Naive thymus-derived CD4-positive, alpha-beta T cell (primary cell): ENCODE measurements at regions not wholly inside any gene's neighbourhood (a gene's known extent, or its start where the extent isn't known, plus 50 kb on each side); places are given as distances from the start of the nearest gene placed in this dataset.
"Not testable (repeated sequence)": the region's sequence is repeated elsewhere in the genome, so short reads cannot be mapped to it uniquely, and the experiment has no call there.

Experiments used
- ATAC-seq: fragments of 150-1000 bp; cut with Tn5 transposase; 2 replicates; pipeline ENCODE4 v1.10.0; 2021; ENCODE audit warnings: mild to moderate bottlenecking, moderate library complexity
- CTCF ChIA-PET: fragments of 350-600 bp; sonication (Branson Sonifier 250); formaldehyde crosslinking; loops from one replicate; lab custom pipeline; 2021; ENCODE audit warnings: antibody characterized with exemption; lab: Charles Lee
- POLR2A ChIA-PET: fragments of 350-600 bp; sonication (Branson Sonifier 250); formaldehyde crosslinking; loops from one replicate; lab custom pipeline; 2021; ENCODE audit warnings: antibody characterized with exemption, inconsistent platforms; lab: Charles Lee
- DNase-seq, 9 donors: peaks; one replicate each; pipeline versions ENCODE4 v3.0.0 to v3.0.0-alpha.2; 2020 to 2022; ENCODE audit warnings: mixed read lengths in 1 of 9
- H3K27ac ChIP-seq: one replicate; pipeline ENCODE4 v1.7.0; 2013; ENCODE audit warnings: mild to moderate bottlenecking, low read depth, low read length, moderate library complexity
- H3K27me3 ChIP-seq, 2 donors: one replicate each; pipeline ENCODE4 v1.7.0; 2013; ENCODE audit warnings: low read length in 2 of 2, mild to moderate bottlenecking in 2 of 2, moderate library complexity in 2 of 2; ENCODE audit not compliant: control insufficient read depth in 2 of 2, insufficient read depth in 2 of 2
- H3K36me3 ChIP-seq, 3 experiments: 1 replicate in 2 of 3; 2 replicates in 1 of 3; pipeline ENCODE4 v1.7.0; 2013; ENCODE audit warnings: low read length in 3 of 3, mild to moderate bottlenecking in 3 of 3, moderate library complexity in 1 of 3; ENCODE audit not compliant: insufficient read depth in 3 of 3, control insufficient read depth in 2 of 3
- H3K4me1 ChIP-seq, 2 donors: one replicate each; pipeline ENCODE4 v1.7.0; 2013; ENCODE audit warnings: low read length in 2 of 2, mild to moderate bottlenecking in 2 of 2, moderate library complexity in 1 of 2; ENCODE audit not compliant: control insufficient read depth in 2 of 2, insufficient read depth in 2 of 2
- H3K4me3 ChIP-seq: 2 replicates; pipeline ENCODE4 v1.7.0; 2013; ENCODE audit warnings: mild to moderate bottlenecking, low read length
- H3K9me3 ChIP-seq, 3 experiments: 1 replicate in 2 of 3; 2 replicates in 1 of 3; pipeline ENCODE4 v1.7.0; 2013; ENCODE audit warnings: low read length in 3 of 3; ENCODE audit not compliant: control insufficient read depth in 2 of 3
- H3K27ac Mint-ChIP-seq, 9 donors: one replicate each; pipeline ENCODE4 v1.8.0; 2020 to 2022; ENCODE audit warnings: mixed read lengths in 9 of 9, mild to moderate bottlenecking in 8 of 9, moderate library complexity in 5 of 9, inconsistent platforms in 2 of 9
- H3K27me3 Mint-ChIP-seq, 5 donors: one replicate each; pipeline ENCODE4 v1.8.0; 2021 to 2022; ENCODE audit warnings: mixed read lengths in 5 of 5, mild to moderate bottlenecking in 1 of 5
- H3K36me3 Mint-ChIP-seq, 5 donors: one replicate each; pipeline ENCODE4 v1.8.0; 2020 to 2022; ENCODE audit warnings: mixed read lengths in 5 of 5, mild to moderate bottlenecking in 3 of 5, inconsistent platforms in 1 of 5
- H3K4me1 Mint-ChIP-seq, 7 donors: one replicate each; pipeline ENCODE4 v1.8.0; 2020 to 2022; ENCODE audit warnings: mixed read lengths in 7 of 7, mild to moderate bottlenecking in 3 of 7, inconsistent platforms in 1 of 7
- H3K4me3 Mint-ChIP-seq, 10 donors: one replicate each; pipeline ENCODE4 v1.8.0; 2020 to 2022; ENCODE audit warnings: mild to moderate bottlenecking in 10 of 10, mixed read lengths in 10 of 10, moderate library complexity in 6 of 10, inconsistent platforms in 2 of 10
- H3K9me3 Mint-ChIP-seq, 11 donors: one replicate each; pipeline ENCODE4 v1.8.0; 2020 to 2022; ENCODE audit warnings: mixed read lengths in 11 of 11, mild to moderate bottlenecking in 4 of 11, inconsistent platforms in 1 of 11, moderate library complexity in 1 of 11
- intact Hi-C, 2 donors: fragments of 100-400 bp; cut with micrococcal nuclease; formaldehyde crosslinking; loops; one replicate each; pipeline ENCODE4 v1.15.1; 2023

DNA sequence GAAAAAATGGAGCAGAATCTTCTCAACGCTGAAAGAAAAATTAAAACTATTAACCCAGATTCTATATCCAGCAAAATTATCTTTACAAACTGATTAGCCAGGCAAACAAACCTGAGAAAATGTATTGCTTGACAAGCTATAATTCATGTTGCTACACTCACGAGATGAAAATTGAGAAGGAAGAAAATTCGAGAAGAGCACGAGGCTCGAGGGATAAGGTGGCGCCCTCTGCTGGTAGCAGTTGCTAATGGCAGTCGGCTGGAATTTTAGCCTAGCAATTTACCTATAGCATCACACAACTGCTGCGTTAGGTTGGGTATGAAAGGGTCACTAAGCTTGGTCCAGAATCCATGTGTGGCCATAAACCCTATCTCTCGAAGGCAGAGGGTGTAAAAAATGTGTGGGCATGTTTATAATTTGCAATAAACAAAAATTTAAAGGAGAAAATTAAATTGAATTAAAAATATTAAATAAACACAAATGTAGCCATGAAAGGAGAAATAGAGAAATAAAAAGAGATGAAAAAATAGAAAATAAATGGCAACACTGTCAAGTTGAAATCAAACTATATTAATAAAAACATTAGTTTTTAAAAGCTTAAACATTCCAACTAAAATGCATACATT is 126.6 kb downstream of the PPP4R3C start:
- Histone ChIP-seq H3K9me3 (no peaks in the 10 kb centered on the region), H3K27ac (no peak overlapping the region), H3K27me3 (no peaks in the 10 kb centered on the region), H3K4me3 (no peak overlapping the region), H3K4me1 (no peaks in the 10 kb centered on the region), H3K36me3 (no peaks in the 10 kb centered on the region)
- ChIA-PET CTCF (no interaction called here), POLR2A (no interaction called here)
- Mint-ChIP-seq H3K4me1 (no peaks in the 10 kb centered on the region), H3K27ac (no peak overlapping the region), H3K4me3 (no peak overlapping the region), H3K36me3 (no peaks in the 10 kb centered on the region), H3K27me3 (no peaks in the 10 kb centered on the region), H3K9me3 (peaks cover 0 to 5% (median 0%) of the 10 kb centered on the region in 11 donors)
- intact Hi-C loops, result loop anchor here in 1 of 2 donors (5.0 kb wide), 1 partner anchor 684 kb away; no protein-coding TSS in a partner anchor
- DNase-seq (peak in 5 of 9 donors; percentile 2 to 19 (median 7)), ATAC-seq (no peak)

DNA sequence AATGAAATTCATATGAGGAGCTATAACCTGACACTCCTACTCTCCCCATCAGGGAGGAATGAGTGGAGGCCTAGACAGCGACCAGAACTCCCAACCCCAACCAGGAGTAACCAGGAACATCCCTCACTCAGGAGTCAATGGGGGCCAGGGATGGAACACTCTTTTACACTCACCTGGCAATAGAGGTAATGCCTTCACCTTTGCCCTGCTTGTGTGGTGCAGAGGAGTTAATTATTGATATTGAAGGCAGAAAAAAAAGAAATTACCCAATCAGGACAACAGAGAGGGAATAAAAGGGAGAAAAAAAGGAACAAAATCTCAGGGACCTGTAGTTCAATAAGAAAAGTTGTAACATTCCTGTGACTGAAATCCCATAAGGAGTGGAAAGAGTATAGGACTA is 141.5 kb downstream of the PPP4R3C start:
- Mint-ChIP-seq H3K4me1 (no peaks in the 10 kb centered on the region), H3K9me3 (peaks cover 0 to 2% (median 0%) of the 10 kb centered on the region in 11 donors)

DNA sequence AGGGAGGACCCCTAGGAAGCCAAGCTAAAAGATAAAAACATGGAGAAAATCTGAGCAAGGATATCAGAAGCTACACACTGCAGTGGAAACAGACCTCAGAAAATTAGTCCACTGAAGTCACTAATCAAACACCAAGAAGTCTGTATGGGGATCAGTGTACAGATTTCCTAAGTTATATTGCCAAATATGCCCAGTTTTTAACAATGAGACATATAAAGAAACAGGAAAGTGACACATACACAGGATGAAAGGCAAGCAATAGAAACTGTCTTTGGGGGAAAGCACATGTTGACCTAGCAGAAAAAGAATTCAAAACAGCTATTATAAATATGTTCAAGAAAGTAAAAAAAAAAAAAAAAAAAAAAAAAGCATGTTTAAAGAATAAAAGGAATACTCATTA is 153.7 kb downstream of the PPP4R3C start:
- Histone ChIP-seq H3K9me3 (no peaks in the 10 kb centered on the region), H3K27ac (no peak overlapping the region), H3K36me3 (no peaks in the 10 kb centered on the region), H3K4me3 (no peak overlapping the region), H3K4me1 (no peaks in the 10 kb centered on the region), H3K27me3 (no peaks in the 10 kb centered on the region)
- peaks cover 0 to 8% (median 0%) of the 10 kb centered on the region in 11 donors for H3K9me3 Mint-ChIP-seq
- no peaks in the 10 kb centered on the region for H3K27me3 Mint-ChIP-seq
- intact Hi-C loops, result no loop called here
- ChIA-PET CTCF (no interaction called here), POLR2A (no interaction called here)
- no peaks in the 10 kb centered on the region for H3K4me1 Mint-ChIP-seq
- DNase-seq (no peak), ATAC-seq (no peak)
- H3K4me3 Mint-ChIP-seq, result no peak overlapping the region
- H3K27ac Mint-ChIP-seq, result no peak overlapping the region
- no peaks in the 10 kb centered on the region for H3K36me3 Mint-ChIP-seq

More for the DNA sequence above, 141.5 kb downstream of the PPP4R3C start:
- Histone ChIP-seq H3K27ac (no peak overlapping the region), H3K36me3 (no peaks in the 10 kb centered on the region), H3K9me3 (no peaks in the 10 kb centered on the region), H3K4me3 (no peak overlapping the region), H3K4me1 (no peaks in the 10 kb centered on the region), H3K27me3 (no peaks in the 10 kb centered on the region)
- Mint-ChIP-seq H3K27ac (no peak overlapping the region), H3K27me3 (no peaks in the 10 kb centered on the region), H3K4me3 (no peak overlapping the region), H3K36me3 (no peaks in the 10 kb centered on the region)
- intact Hi-C loops, result no loop called here
- CTCF ChIA-PET, result no interaction called here
- ATAC-seq (no peak), DNase-seq (no peak)
- POLR2A ChIA-PET, result no interaction called here

DNA sequence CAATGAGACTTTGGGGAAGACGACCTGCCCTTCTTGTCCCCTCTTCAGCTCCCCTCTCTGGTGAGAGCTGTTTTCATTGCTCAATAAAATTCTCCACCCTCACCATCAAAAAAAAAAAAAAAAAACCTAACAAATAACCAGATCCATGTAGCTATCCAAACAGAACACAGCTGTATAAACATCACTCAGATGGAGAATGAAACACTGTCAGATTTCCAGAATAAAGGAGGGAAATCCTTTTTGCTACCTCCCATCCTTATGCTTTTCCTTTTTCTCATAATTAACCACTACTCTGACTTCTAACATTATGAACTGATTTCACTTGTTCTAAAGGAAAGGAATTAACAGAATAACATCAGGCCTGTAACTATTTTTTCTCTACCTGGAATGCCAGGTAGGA is 155.6 kb downstream of the PPP4R3C start:
- ChIA-PET POLR2A (no interaction called here), CTCF (no interaction called here)
- Mint-ChIP-seq H3K4me1 (no peaks in the 10 kb centered on the region), H3K9me3 (peaks cover 0 to 8% (median 0%) of the 10 kb centered on the region in 11 donors), H3K36me3 (no peaks in the 10 kb centered on the region), H3K27ac (no peak overlapping the region), H3K4me3 (no peak overlapping the region), H3K27me3 (no peaks in the 10 kb centered on the region)
- DNase-seq (no peak), ATAC-seq (no peak)
- Histone ChIP-seq H3K36me3 (no peaks in the 10 kb centered on the region), H3K4me1 (no peaks in the 10 kb centered on the region), H3K4me3 (no peak overlapping the region), H3K27me3 (no peaks in the 10 kb centered on the region), H3K9me3 (no peaks in the 10 kb centered on the region), H3K27ac (no peak overlapping the region)
- intact Hi-C loops, result no loop called here

DNA sequence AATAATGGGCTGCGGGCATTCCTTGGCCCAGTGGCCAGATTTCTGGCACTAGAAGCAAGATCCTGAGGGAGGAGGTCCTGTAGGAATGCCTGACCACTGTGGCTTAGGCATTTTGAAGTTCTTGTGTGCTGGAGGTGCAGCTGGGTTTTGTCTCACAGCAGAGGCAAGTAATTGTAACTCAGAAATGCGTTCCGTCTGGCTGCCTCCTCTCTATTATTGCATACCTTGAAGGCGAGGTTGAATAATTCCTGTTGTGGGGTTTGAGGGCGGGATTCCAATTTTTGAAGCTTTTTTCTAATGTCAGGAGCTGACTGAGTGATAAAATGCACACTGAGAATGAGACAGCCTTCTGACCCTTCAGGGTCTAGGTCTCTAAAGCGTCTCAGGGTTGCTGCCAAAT is 170.6 kb downstream of the PPP4R3C start:
- H3K27me3 ChIP-seq, H3K4me1 Mint-ChIP-seq, H3K9me3 ChIP-seq, POLR2A ChIA-PET, CTCF ChIA-PET, intact Hi-C loops, DNase-seq, H3K4me3 ChIP-seq, H3K27ac ChIP-seq, H3K36me3 ChIP-seq, H3K27me3 Mint-ChIP-seq, H3K36me3 Mint-ChIP-seq, H3K4me1 ChIP-seq, H3K4me3 Mint-ChIP-seq, ATAC-seq, H3K27ac Mint-ChIP-seq, H3K9me3 Mint-ChIP-seq: not testable (repeated sequence)

DNA sequence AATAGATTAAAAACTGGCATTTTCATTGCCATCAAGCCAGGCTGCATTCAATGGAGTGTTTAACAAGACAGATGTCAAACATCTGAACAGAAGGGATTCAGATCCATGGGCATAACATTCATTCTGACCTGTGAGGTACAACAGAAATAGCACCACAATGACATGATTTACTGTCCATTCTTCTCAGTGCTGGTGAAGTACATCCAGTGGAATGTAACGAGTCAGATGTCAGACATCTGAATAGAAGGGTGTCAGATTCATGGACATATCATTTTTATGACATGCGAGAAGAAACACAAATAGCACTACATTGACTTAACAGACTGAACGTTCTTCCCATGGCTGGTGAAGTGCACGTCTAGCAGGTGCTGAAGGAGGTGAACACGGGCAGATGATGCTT is 186.4 kb downstream of the PPP4R3C start:
- H3K4me3 Mint-ChIP-seq, result no peak overlapping the region
- ATAC-seq, result no peak
- intact Hi-C loops, result no loop called here

DNA sequence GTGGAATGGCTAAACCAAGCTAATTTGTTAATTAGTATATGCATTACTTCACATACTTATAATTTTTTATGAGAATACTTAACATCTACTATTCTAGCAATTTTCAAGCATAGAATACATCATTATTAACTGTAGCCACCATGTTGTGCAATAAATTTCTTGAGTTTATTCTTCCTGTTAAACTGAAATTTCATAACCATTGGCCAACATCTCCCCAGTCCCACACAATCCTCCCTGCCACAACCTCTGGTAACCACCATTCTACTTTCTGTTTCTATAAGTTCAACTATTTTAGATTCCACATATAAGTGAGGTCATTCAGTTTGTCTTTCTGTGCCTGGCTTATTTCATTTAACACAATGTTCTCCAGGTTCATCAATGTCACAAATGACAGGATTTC is 208.5 kb downstream of the PPP4R3C start:
- Histone ChIP-seq H3K4me1 (no peaks in the 10 kb centered on the region), H3K36me3 (no peaks in the 10 kb centered on the region), H3K4me3 (no peak overlapping the region), H3K9me3 (no peaks in the 10 kb centered on the region), H3K27ac (no peak overlapping the region), H3K27me3 (no peaks in the 10 kb centered on the region)
- POLR2A ChIA-PET, result no interaction called here
- H3K36me3 Mint-ChIP-seq, result no peaks in the 10 kb centered on the region
- CTCF ChIA-PET, result no interaction called here
- no peaks in the 10 kb centered on the region for H3K27me3 Mint-ChIP-seq
- intact Hi-C loops, result no loop called here
- no peak for ATAC-seq
- no peak overlapping the region for H3K27ac Mint-ChIP-seq
- no peak overlapping the region for H3K4me3 Mint-ChIP-seq
- no peaks in the 10 kb centered on the region for H3K4me1 Mint-ChIP-seq
- peaks cover 0 to 3% (median 0%) of the 10 kb centered on the region in 11 donors for H3K9me3 Mint-ChIP-seq
- no peak for DNase-seq

More for the DNA sequence above, 186.4 kb downstream of the PPP4R3C start:
- Mint-ChIP-seq H3K27me3 (no peaks in the 10 kb centered on the region), H3K4me1 (no peaks in the 10 kb centered on the region), H3K36me3 (no peaks in the 10 kb centered on the region), H3K9me3 (peaks cover 0 to 4% (median 0%) of the 10 kb centered on the region in 11 donors), H3K27ac (no peak overlapping the region)
- ChIA-PET POLR2A (no interaction called here), CTCF (no interaction called here)
- Histone ChIP-seq H3K4me1 (no peaks in the 10 kb centered on the region), H3K27ac (no peak overlapping the region), H3K4me3 (no peak overlapping the region), H3K36me3 (no peaks in the 10 kb centered on the region), H3K27me3 (no peaks in the 10 kb centered on the region), H3K9me3 (no peaks in the 10 kb centered on the region)
- DNase-seq, result no peak
